HCT116 (cell line): ENCODE measurements at regions not wholly inside any gene's neighbourhood (a gene's known extent, or its start where the extent isn't known, plus 50 kb on each side); places are given as distances from the start of the nearest gene placed in this dataset.

ENCODE experiments used
- ATAC-seq: fragments of 200-7000 bp; cut with Tn5 transposase; 2 replicates; pipeline ENCODE4 v1.9.1; 2020; ENCODE audit warnings: mild to moderate bottlenecking, moderate library complexity
- BruUV-seq: library from RNA; stranded (reverse); fragments of 400-500 nt; replicated peaks from 2 replicates; lab custom pipeline; 2021; lab: Mats Ljungman, UMichigan
- CTCF ChIA-PET: fragments of 300-600 bp; sonication (Branson Sonifier 250); formaldehyde crosslinking; loops from one replicate; lab custom pipeline; 2021; ENCODE audit warnings: antibody characterized with exemption; lab: Charles Lee
- POLR2A ChIA-PET: fragments of 300-600, 350-600 bp; sonication (Branson Sonifier 250); formaldehyde crosslinking; loops from one replicate; lab custom pipeline; 2021; ENCODE audit warnings: antibody characterized with exemption; lab: Charles Lee
- RAD21 ChIA-PET, 2 experiments: fragments of 300-600 bp; sonication (Branson Sonifier 250); formaldehyde crosslinking; loops; one replicate each; lab custom pipeline; 2023; ENCODE audit warnings: low total read pairs in 2 of 2; ENCODE audit not compliant: uncharacterized antibody in 2 of 2, unreplicated experiment in 2 of 2, low non-redundant PET in 1 of 2; lab: Charles Lee
- DNase-seq: peaks from one replicate; pipeline ENCODE4 v3.0.0-alpha.2; 2010; ENCODE audit warnings: low read depth, low spot score
- H2AFZ ChIP-seq: fragments of 200-600 bp; shearing (Covaris generic), sonication (generic); 2 replicates; pipeline ENCODE4 v1.6.1; 2017; ENCODE audit warnings: low read depth, mixed run types, mixed read lengths, antibody characterized with exemption, low read length; ENCODE audit not compliant: poor library complexity, severe bottlenecking
- H3K27ac ChIP-seq: 2 replicates; pipeline ENCODE4 v1.5.1; 2012; ENCODE audit warnings: low read depth, low read length
- H3K27me3 ChIP-seq: fragments of 200-600 bp; sonication (generic); 2 replicates; pipeline ENCODE4 v1.6.1; 2016; ENCODE audit warnings: mixed run types, low read length, mixed read lengths; ENCODE audit not compliant: insufficient read depth
- H3K36me3 ChIP-seq, 2 experiments: fragments of 200-500 bp in 1 of 2; fragments of 200-600 bp in 1 of 2; sonication (Bioruptor generic) in 1 of 2; sonication (generic) in 1 of 2; 2 replicates each; pipeline versions ENCODE4 v1.5.1 to v1.6.1; 2014 to 2016; ENCODE audit warnings: low read length in 2 of 2, inconsistent platforms in 1 of 2, mixed read lengths in 1 of 2, mixed run types in 1 of 2; ENCODE audit not compliant: insufficient read depth in 2 of 2, control insufficient read depth in 1 of 2
- H3K4me1 ChIP-seq, 2 experiments: fragments of 200-600 bp in 1 of 2; sonication (generic) in 1 of 2; 2 replicates each; pipeline versions ENCODE4 v1.5.1 to v1.6.1; 2012 to 2017; ENCODE audit warnings: low read length in 2 of 2, inconsistent platforms in 1 of 2, mild to moderate bottlenecking in 1 of 2, mixed read lengths in 1 of 2, mixed run types in 1 of 2, moderate library complexity in 1 of 2; ENCODE audit not compliant: insufficient read depth in 2 of 2, control insufficient read depth in 1 of 2
- H3K4me2 ChIP-seq: fragments of 200-600 bp; sonication (generic); 2 replicates; pipeline ENCODE4 v1.6.1; 2017; ENCODE audit warnings: mixed run types, low read length, mixed read lengths
- H3K4me3 ChIP-seq, 2 experiments: fragments of 200-600 bp in 1 of 2; sonication (generic) in 1 of 2; replicated peaks in 1 of 2; 2 replicates each; pipeline ENCODE4 v1.5.1; 2011 to 2016; ENCODE audit warnings: low read length in 2 of 2, control low read depth in 1 of 2, low read depth in 1 of 2, mild to moderate bottlenecking in 1 of 2, mixed read lengths in 1 of 2, mixed run types in 1 of 2
- H3K79me2 ChIP-seq: fragments of 200-600 bp; sonication (generic); 2 replicates; pipeline ENCODE4 v1.6.1; 2017; ENCODE audit warnings: mild to moderate bottlenecking, mixed run types, low read length, moderate library complexity, mixed read lengths; ENCODE audit not compliant: insufficient read depth
- H3K9ac ChIP-seq: fragments of 200-600 bp; sonication (generic); 2 replicates; pipeline ENCODE4 v1.6.1; 2016; ENCODE audit warnings: low read length, mixed read lengths
- H3K9me2 ChIP-seq: fragments of 200-600 bp; sonication (generic), shearing (Covaris generic); 2 replicates; pipeline ENCODE4 v1.6.1; 2017; ENCODE audit warnings: mixed run types, mild to moderate bottlenecking, moderate library complexity; ENCODE audit not compliant: insufficient read depth
- H3K9me3 ChIP-seq, 2 experiments: fragments of 200-500 bp in 1 of 2; fragments of 200-600 bp in 1 of 2; sonication (Bioruptor generic) in 1 of 2; sonication (generic) in 1 of 2; 2 replicates each; pipeline ENCODE4 v1.6.1; 2014 to 2017; ENCODE audit warnings: low read length in 2 of 2, mixed read lengths in 2 of 2, inconsistent platforms in 1 of 2, low read depth in 1 of 2, mild to moderate bottlenecking in 1 of 2, mixed run types in 1 of 2, moderate library complexity in 1 of 2; ENCODE audit not compliant: control insufficient read depth in 1 of 2, insufficient read depth in 1 of 2
- H4K20me1 ChIP-seq: fragments of 200-600 bp; sonication (generic), shearing (Covaris generic); 2 replicates; pipeline ENCODE4 v1.6.1; 2017; ENCODE audit warnings: mixed run types, mild to moderate bottlenecking, moderate library complexity; ENCODE audit not compliant: insufficient read depth
- ATF3 ChIP-seq: IDR thresholded peaks from 2 replicates; pipeline ENCODE4 v1.6.1; 2012
- CTCF ChIP-seq, 3 experiments: fragments of 200-600 bp in 1 of 3; sonication (generic) in 1 of 3; IDR thresholded peaks in 2 of 3; conservative IDR thresholded peaks in 1 of 3; 2 replicates each; pipeline ENCODE4 v1.5.1; 2012 to 2017; ENCODE audit warnings: low read depth in 2 of 3, low read length in 2 of 3, antibody characterized with exemption in 1 of 3, borderline replicate concordance in 1 of 3, control low read depth in 1 of 3, mild to moderate bottlenecking in 1 of 3, mixed read lengths in 1 of 3, mixed run types in 1 of 3, moderate library complexity in 1 of 3; ENCODE audit not compliant: insufficient read depth in 1 of 3
- EGR1 ChIP-seq: IDR thresholded peaks from 2 replicates; pipeline ENCODE4 v1.6.1; 2012; ENCODE audit warnings: low read depth
- ELF1 ChIP-seq: IDR thresholded peaks from 2 replicates; pipeline ENCODE4 v1.6.1; 2012; ENCODE audit warnings: low read depth, borderline replicate concordance
- EZH2 ChIP-seq: fragments of 200-600 bp; sonication (generic); IDR thresholded peaks from 2 replicates; pipeline ENCODE4 v1.6.1; 2017; ENCODE audit warnings: antibody characterized with exemption, mixed run types
- EZH2phosphoT487 ChIP-seq: fragments of 200-600 bp; IDR thresholded peaks from 2 replicates; pipeline ENCODE4 v1.6.1; 2018; ENCODE audit warnings: antibody characterized with exemption, borderline replicate concordance
- FOSL1 ChIP-seq: IDR thresholded peaks from 2 replicates; pipeline ENCODE4 v1.6.1; 2012; ENCODE audit warnings: low read depth
- JUND ChIP-seq: IDR thresholded peaks from 2 replicates; pipeline ENCODE4 v1.6.1; 2012
- MAX ChIP-seq: IDR thresholded peaks from 2 replicates; pipeline ENCODE4 v1.6.1; 2012
- POLR2A ChIP-seq: IDR thresholded peaks from 2 replicates; pipeline ENCODE4 v1.7.0; 2011; ENCODE audit warnings: borderline replicate concordance; ENCODE audit not compliant: insufficient read depth, insufficient read length; ENCODE audit errors: extremely low read depth
- POLR2AphosphoS5 ChIP-seq: IDR thresholded peaks from 2 replicates; pipeline ENCODE4 v1.6.1; 2011; ENCODE audit warnings: mild to moderate bottlenecking, low read depth, low read length, moderate library complexity
- RAD21 ChIP-seq: IDR thresholded peaks from 2 replicates; pipeline ENCODE4 v1.6.1; 2012; ENCODE audit warnings: low read depth, mild to moderate bottlenecking
- SIN3A ChIP-seq: IDR thresholded peaks from 2 replicates; pipeline ENCODE4 v1.6.1; 2012; ENCODE audit warnings: low read depth
- SP1 ChIP-seq: IDR thresholded peaks from 2 replicates; pipeline ENCODE4 v1.6.1; 2012; ENCODE audit warnings: low read depth
- SRF ChIP-seq: IDR thresholded peaks from 2 replicates; pipeline ENCODE4 v1.6.1; 2012; ENCODE audit warnings: low read depth
- TCF7L2 ChIP-seq: IDR thresholded peaks from 2 replicates; pipeline ENCODE4 v1.7.0; 2011; ENCODE audit warnings: borderline replicate concordance, inconsistent platforms; ENCODE audit not compliant: insufficient read depth, insufficient read length; ENCODE audit errors: extremely low read depth
- intact Hi-C: fragments of 100-400 bp; cut with micrococcal nuclease; formaldehyde crosslinking; loops from 2 replicates; pipeline ENCODE4 v1.10.0; 2022
- TF ChIP-seq, protein P1 (sequence below): IDR thresholded peaks from 2 replicates; pipeline ENCODE4 v1.6.1; 2011; ENCODE audit warnings: mild to moderate bottlenecking, low read length, moderate library complexity; ENCODE audit not compliant: insufficient replicate concordance; ENCODE audit errors: extremely low read depth

DNA sequence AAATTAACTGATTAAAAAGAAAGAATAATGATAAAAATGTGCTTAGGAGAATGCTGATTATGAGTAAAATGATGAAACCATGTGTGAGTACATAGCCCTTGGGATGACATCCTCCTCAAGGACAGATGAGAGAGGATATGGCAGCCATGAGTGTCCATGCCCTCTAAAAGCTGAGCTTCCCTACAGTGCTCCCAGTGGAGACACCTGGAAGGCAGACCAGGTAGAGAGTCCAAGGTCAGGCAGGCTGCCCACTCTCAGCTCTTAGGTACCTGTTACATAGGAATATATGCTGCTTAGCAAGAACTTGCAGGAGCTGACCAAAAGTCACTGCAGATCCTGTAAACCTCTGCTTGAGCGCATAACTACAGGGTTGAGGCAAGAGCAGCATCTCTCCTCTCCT is 169.7 kb upstream of the TMEM229A start:
- ATAC-seq (no peak), DNase-seq (no peak)
- no peaks in the 10 kb centered on the region for H3K4me1 ChIP-seq
- no peak overlapping the region for H3K4me3 ChIP-seq
- H3K27ac ChIP-seq: no peak overlapping the region
- no peak overlapping the region for H3K9ac ChIP-seq
- no peaks in the 10 kb centered on the region for H3K79me2 ChIP-seq
- ChIA-PET CTCF (no interaction called here), POLR2A (no interaction called here), RAD21 (no interaction called here)
- H3K9me3 ChIP-seq: no peaks in the 10 kb centered on the region
- H3K4me2 ChIP-seq: no peak overlapping the region
- no peak for TF ChIP-seq POLR2AphosphoS5
- no peak for TF ChIP-seq SIN3A
- TF ChIP-seq RAD21: no peak
- TF ChIP-seq SP1: no peak
- no peak for TF ChIP-seq EZH2
- no peak for TF ChIP-seq ELF1
- no peak for TF ChIP-seq EGR1
- TF ChIP-seq JUND: no peak
- TF ChIP-seq EZH2phosphoT487: no peak
- TF ChIP-seq TCF7L2: no peak
- TF ChIP-seq, protein P1, sequence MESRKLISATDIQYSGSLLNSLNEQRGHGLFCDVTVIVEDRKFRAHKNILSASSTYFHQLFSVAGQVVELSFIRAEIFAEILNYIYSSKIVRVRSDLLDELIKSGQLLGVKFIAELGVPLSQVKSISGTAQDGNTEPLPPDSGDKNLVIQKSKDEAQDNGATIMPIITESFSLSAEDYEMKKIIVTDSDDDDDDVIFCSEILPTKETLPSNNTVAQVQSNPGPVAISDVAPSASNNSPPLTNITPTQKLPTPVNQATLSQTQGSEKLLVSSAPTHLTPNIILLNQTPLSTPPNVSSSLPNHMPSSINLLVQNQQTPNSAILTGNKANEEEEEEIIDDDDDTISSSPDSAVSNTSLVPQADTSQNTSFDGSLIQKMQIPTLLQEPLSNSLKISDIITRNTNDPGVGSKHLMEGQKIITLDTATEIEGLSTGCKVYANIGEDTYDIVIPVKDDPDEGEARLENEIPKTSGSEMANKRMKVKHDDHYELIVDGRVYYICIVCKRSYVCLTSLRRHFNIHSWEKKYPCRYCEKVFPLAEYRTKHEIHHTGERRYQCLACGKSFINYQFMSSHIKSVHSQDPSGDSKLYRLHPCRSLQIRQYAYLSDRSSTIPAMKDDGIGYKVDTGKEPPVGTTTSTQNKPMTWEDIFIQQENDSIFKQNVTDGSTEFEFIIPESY: no peak
- no peak for TF ChIP-seq POLR2A
- TF ChIP-seq FOSL1: no peak
- TF ChIP-seq ATF3: no peak
- TF ChIP-seq MAX: no peak
- TF ChIP-seq CTCF (IDR thresholded peaks at IDR 0.05 in 2 of 3, conservative IDR thresholded peaks at IDR 0.05 in 1 of 3; ENCODE audit: borderline replicate concordance in 1 of 3, insufficient read depth in 1 of 3, low read depth in 2 of 3, low read length in 2 of 3): no peak
- no peak for TF ChIP-seq SRF
- no peaks in the 10 kb centered on the region for H3K36me3 ChIP-seq
- intact Hi-C loops: no loop called here
- H3K27me3 ChIP-seq: no peaks in the 10 kb centered on the region
- no TSS peak for BruUV-seq
- no peaks in the 10 kb centered on the region for H4K20me1 ChIP-seq
- no peaks in the 10 kb centered on the region for H3K9me2 ChIP-seq
- H2AFZ ChIP-seq: no peak overlapping the region
